ENCODE measurements at regions not wholly inside any gene's neighbourhood (a gene's known extent, or its start where the extent isn't known, plus 50 kb on each side); places are given as distances from the start of the nearest gene placed in this dataset.

DNA sequence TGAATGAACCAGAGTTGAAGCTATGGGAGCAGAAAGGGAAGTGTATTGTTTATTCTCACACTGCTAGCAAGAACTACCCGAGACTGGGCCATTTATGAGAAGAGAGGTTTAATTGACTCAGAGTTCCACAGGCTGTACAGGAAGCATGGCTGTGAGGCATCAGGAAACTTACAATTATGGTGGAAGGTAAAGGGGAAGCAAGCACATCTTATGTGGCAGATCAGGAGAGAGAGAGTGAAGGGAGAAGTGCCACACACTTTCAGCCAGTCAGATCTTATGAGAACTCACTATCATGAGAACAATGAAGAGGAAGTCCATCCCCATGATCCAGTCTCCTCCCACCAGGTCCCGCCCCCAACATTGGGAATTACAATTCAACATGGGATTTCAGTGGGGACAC is 383.2 kb upstream of the SLC14A2 start:
- Histone ChIP-seq H3K36me3 (no peaks in the 10 kb centered on the region), H3K27ac (no peak overlapping the region), H3K4me3 (no peak overlapping the region), H3K27me3 (no peaks in the 10 kb centered on the region), H3K4me1 (peaks cover 0 to 9% (median 3%) of the 10 kb centered on the region in 4 donors), H3K9me3 (no peaks in the 10 kb centered on the region)
- TF ChIP-seq POLR2A (IDR thresholded peaks at IDR 0.05) (no peak), POLR2AphosphoS5 (IDR thresholded peaks at IDR 0.05) (no peak), EP300 (IDR thresholded peaks at IDR 0.05) (no peak)
- TF ChIP-seq, protein P1, sequence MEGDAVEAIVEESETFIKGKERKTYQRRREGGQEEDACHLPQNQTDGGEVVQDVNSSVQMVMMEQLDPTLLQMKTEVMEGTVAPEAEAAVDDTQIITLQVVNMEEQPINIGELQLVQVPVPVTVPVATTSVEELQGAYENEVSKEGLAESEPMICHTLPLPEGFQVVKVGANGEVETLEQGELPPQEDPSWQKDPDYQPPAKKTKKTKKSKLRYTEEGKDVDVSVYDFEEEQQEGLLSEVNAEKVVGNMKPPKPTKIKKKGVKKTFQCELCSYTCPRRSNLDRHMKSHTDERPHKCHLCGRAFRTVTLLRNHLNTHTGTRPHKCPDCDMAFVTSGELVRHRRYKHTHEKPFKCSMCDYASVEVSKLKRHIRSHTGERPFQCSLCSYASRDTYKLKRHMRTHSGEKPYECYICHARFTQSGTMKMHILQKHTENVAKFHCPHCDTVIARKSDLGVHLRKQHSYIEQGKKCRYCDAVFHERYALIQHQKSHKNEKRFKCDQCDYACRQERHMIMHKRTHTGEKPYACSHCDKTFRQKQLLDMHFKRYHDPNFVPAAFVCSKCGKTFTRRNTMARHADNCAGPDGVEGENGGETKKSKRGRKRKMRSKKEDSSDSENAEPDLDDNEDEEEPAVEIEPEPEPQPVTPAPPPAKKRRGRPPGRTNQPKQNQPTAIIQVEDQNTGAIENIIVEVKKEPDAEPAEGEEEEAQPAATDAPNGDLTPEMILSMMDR (IDR thresholded peaks at IDR 0.05), result no peak
- intact Hi-C loops (cut with DNase I), result no loop called here
- WGBS, 2 donors, result 76 to 85% methylated on average over 2 of the region's 2 CpGs
- DNase-seq, result no peak

DNA sequence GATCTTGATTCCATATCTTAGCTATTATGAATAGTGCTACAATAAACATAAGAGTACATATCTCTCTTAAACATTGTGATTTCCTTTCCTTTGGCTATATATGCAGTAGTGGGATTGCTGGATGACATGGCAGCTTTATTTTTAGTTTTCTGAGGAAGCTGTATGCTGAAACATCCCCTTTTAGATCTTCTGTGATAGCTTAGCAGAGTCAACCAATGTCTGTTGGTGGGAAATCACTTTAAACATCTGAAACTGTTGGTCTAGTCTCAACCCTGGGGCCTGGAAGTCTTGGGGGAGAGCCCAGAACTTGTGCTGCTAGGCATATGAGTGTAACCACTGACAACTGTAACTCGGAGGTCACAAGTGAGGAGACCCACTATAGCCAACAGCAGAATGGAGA is 378.6 kb upstream of the SLC14A2 start:
- peaks cover 0 to under 1% (median 0%) of the 10 kb centered on the region in 4 donors for H3K4me1 ChIP-seq
- no peaks in the 10 kb centered on the region for H3K9me3 ChIP-seq
- H3K27me3 ChIP-seq, result no peaks in the 10 kb centered on the region
- 39 to 45% methylated on average over 1 of the region's 1 CpG for WGBS, 2 donors
- no peak overlapping the region for H3K4me3 ChIP-seq
- no peak for DNase-seq
- H3K27ac ChIP-seq, result no peak overlapping the region
- intact Hi-C loops (cut with DNase I), result no loop called here
- TF ChIP-seq, protein P1 (IDR thresholded peaks at IDR 0.05), result no peak
- no peak for TF ChIP-seq POLR2A (IDR thresholded peaks at IDR 0.05)
- TF ChIP-seq EP300 (IDR thresholded peaks at IDR 0.05), result no peak
- no peak for TF ChIP-seq POLR2AphosphoS5 (IDR thresholded peaks at IDR 0.05)
- H3K36me3 ChIP-seq, result no peaks in the 10 kb centered on the region

DNA sequence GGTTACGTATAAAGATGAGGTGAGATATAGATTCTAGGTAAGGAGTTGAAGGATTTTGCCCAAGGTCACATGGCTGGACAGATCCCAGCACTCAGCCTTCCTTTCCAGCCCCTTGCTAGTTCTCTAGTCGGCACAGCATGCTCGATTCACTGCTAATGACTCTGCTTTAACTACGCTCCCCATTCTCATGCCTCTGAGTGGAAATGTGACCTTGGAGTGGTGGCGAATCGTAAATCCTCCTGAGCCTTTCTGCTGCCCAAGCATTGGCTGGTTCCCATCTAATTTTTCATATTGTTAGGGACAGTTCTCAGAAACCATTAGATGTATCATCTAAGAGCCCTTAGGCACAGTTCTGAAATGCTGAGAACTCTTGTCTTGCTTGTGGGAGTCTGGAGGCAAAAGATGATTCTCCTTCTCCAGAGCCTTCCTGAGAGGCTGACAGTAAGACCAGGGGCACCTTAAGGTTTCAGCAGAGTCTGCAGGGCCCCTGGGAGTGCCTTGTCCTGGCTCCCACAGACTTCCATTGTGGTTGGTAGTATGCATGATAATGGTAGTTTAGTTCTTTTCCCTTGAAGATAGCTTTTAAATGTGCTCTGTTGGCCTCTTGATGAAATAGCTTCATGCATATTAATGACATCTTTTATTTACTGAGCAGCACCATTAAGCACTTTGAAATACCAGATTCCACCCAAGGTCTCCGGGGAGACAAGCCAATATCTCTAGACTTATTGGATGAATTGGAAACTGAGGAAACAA is 377.8 kb upstream of the SLC14A2 start:
- H3K27me3 ChIP-seq, result no peaks in the 10 kb centered on the region
- intact Hi-C loops (cut with DNase I), result no loop called here
- no peak overlapping the region for H3K4me3 ChIP-seq
- H3K27ac ChIP-seq, result no peak overlapping the region
- no peak for TF ChIP-seq POLR2A (IDR thresholded peaks at IDR 0.05)
- no peak for TF ChIP-seq POLR2AphosphoS5 (IDR thresholded peaks at IDR 0.05)
- TF ChIP-seq EP300 (IDR thresholded peaks at IDR 0.05), result no peak
- TF ChIP-seq, protein P1 (IDR thresholded peaks at IDR 0.05), result no peak
- H3K36me3 ChIP-seq, result no peaks in the 10 kb centered on the region
- DNase-seq, result no peak
- 93 to 94% methylated on average over 7 of the region's 7 CpGs for WGBS, 2 donors
- no peaks in the 10 kb centered on the region for H3K9me3 ChIP-seq
- no peaks in the 10 kb centered on the region for H3K4me1 ChIP-seq

DNA sequence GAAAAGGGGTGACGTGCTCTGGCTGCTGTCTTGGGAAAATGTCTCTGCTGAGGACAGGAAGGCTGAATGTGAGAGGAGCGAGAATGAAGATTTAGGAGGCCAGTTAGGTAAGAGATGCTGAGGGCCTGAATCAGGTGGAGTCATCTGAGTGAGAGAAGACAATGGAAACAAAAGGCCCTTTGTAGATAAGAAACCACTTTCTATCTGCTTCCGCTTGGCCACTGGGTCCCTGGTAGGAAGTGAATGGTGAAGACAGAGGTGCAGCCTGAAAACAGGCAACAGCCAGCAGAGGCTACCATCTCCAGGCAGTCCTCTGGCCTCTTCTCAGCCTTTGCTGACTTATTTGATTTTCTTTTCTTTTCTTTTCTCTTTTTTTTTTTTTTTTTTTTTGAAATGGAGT is 374.0 kb upstream of the SLC14A2 start:
- no peak overlapping the region for H3K27ac ChIP-seq
- no peaks in the 10 kb centered on the region for H3K36me3 ChIP-seq
- no peaks in the 10 kb centered on the region for H3K27me3 ChIP-seq
- no peak overlapping the region for H3K4me3 ChIP-seq
- WGBS, 2 donors, result 90 to 94% methylated on average over 3 of the region's 3 CpGs
- H3K4me1 ChIP-seq, result peaks cover 0 to 17% (median 0%) of the 10 kb centered on the region in 4 donors
- no peaks in the 10 kb centered on the region for H3K9me3 ChIP-seq
- intact Hi-C loops (cut with DNase I), result no loop called here
- no peak for DNase-seq
- TF ChIP-seq POLR2A (IDR thresholded peaks at IDR 0.05), result no peak
- TF ChIP-seq, protein P1 (IDR thresholded peaks at IDR 0.05), result no peak
- TF ChIP-seq POLR2AphosphoS5 (IDR thresholded peaks at IDR 0.05), result no peak
- no peak for TF ChIP-seq EP300 (IDR thresholded peaks at IDR 0.05)
